HG03565 (cell line): ENCODE measurements at regions not wholly inside any gene's neighbourhood (a gene's known extent, or its start where the extent isn't known, plus 50 kb on each side); places are given as distances from the start of the nearest gene placed in this dataset.

ENCODE experiments used
- ATAC-seq: cut with Tn5 transposase; IDR thresholded peaks from one replicate; pipeline ENCODE4 v1.9.1; 2021; ENCODE audit warnings: mild to moderate bottlenecking, moderate library complexity; ENCODE audit not compliant: unreplicated experiment

GRCh38 chr2:220081171-220081570, 453.7 kb downstream of the SLC4A3 start:
- no peak for ATAC-seq

GRCh38 chr2:220090050-220090449, 462.6 kb downstream of the SLC4A3 start:
- no peak for ATAC-seq

- no peak for ATAC-seq
Observed at GRCh38 chr2:220096406-220096805, 469.0 kb downstream of the SLC4A3 start.

DNA sequence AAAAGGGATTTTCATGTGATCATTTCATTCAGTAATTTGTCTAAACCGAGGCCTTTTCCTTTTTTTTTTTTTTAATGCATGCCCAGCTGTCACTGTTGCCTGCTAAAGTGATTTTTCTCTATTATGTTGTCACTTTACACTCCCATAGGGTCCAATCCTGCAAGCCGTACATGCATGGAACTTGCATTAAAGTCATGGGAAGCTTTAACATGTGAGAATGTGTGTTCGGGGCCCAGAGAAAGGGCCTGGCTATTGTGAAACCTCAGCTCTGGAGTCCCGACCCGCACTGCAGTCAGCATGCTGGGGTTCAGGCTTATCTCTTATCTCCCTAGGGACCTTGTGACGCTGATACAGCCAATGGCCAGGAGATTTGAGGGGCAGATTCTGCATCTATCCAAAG, 474.6 kb downstream of the SLC4A3 start:
- no peak for ATAC-seq

DNA sequence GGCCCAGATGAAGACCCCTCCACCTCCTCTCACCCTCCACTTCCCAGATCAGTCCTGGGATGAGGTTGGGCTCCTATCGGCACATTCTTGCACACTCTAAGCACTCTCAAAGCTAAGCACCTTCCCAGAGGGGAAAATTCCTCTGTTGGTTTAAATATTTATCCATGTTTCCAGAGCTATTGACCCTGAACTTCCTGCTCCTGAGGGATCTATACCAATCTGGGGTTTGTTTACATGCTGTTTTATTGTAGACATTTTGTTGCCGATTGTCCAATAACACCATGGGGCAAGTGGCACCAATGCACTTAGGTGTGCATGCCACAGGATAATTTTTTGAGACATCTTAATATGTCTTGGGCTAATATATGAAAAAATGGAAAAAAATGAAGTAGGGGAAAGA, 476.2 kb downstream of the SLC4A3 start:
- ATAC-seq = no peak

- ATAC-seq = no peak
Observed at GRCh38 chr2:220104871-220105351, 477.5 kb downstream of the SLC4A3 start.

DNA sequence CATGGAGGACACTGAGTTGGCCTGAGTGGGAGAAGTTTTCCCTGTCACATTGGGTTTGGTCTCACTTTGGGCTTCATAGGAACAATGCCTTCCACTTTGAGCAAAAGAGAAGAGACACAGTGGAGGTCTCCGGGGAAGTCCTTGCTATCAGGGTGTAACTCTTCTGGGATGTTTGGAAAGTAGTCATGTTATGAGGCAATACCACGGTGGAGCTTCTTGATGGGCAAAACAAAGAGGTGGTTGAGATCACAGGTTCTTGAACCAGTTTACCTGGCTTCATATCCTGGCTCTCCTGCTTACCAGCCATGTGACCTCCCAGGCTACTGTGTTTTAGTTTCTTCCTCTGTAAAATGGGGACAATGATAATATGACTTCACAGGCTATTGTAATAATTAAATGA, 478.6 kb downstream of the SLC4A3 start:
- ATAC-seq = no peak

- ATAC-seq = no peak
Observed at GRCh38 chr2:220107380-220107791, 480.0 kb downstream of the SLC4A3 start.

DNA sequence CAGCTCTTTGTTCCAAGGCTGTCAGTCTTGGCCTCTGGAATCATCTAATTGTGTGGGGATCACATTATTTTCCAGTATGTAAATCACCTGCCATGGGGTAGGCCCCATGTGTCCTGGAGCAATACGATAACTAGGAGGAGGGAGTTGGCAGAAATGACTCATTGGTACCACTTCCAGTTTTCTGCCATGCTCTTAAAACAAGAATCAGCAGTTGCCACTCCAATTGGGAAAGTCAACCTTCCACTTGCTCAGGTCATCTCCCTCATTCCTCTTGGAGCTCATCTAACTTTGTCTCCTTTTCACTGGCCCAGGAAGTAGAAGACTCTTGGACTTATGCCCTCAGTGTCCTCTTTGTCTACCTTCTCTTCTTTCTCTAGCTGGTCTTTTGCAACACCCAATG, 487.0 kb downstream of the SLC4A3 start:
- no peak for ATAC-seq

DNA sequence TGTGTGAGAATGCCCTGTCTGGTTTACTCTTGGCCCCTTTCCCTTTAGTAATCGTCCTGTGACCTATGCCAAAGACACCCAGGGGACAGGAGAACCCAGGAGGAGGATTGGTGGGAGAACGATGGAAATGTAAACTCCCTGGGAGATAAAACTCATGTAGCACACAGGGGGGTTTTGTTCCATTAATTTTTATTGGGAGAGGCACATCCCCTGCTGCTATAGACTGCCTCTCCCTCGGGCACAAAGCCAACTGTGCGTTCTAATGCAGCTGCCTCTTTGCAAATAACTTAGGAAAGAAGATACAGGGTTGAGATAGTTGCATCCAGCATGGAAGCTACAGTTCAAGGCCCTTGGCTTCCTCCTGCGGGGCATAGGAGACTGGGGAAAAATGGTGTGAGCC, 489.6 kb downstream of the SLC4A3 start:
- ATAC-seq = no peak

- ATAC-seq = no peak
Observed at GRCh38 chr2:220120041-220120440, 492.6 kb downstream of the SLC4A3 start.

DNA sequence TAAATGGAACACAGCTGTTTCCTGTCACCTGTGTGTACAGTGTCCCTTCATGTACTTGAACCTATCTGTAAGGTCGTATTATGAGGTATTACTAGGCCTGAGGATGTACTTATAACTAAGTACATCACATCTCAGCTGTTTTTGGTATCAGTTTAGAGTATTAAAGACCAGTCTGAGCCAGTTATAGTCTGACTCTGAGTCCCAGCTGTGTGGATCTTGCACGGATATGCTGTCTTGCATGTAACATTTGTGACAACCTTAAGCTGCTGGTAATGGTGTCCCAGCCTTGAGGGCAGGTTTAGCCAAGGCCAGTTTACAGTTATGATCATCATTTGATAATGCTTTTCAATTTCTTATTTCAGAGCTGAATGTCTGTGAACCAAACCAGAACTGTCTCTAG, 496.3 kb downstream of the SLC4A3 start:
- ATAC-seq = no peak

DNA sequence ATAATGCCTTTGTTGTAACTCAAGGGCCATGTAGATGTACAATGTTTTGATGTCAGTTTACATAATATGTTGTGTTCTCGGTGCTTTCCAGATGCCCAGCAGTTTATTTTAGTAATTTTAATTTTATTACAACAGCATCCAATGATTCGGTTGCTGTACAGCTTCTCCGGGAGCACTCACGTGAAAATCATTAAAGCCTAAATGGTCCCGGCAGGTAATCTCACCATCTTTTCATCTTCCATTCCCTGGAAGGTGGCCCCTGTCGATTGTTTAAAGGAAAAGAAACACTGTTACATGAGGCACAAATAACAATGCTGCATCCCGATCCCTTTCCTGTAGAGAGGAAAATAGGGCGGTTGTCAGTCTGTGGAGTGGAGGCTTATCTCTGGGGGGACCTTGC, 498.1 kb downstream of the SLC4A3 start:
- ATAC-seq = no peak

- ATAC-seq = no peak
Observed at GRCh38 chr2:220127311-220127710, 499.9 kb downstream of the SLC4A3 start.

DNA sequence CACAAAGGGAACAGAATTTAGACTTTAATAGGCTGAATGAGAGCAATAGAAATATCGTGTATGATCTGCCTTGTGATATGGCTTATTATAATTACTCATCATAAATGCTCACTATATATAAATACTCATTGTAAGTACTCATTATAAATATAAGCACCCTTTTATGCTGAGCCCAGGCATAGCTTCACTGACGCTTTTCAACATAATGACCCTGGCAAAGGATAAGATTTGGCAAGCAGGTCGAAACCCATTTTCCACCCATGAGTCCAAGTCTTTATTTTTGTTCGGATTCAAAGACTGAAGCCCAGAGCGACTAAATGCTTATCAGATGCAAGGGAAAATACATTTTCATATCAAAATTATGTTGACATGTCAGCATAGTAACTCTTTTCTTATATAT, 500.4 kb downstream of the SLC4A3 start:
- no peak for ATAC-seq

- ATAC-seq = no peak
Observed at GRCh38 chr2:220129391-220129790, 502.0 kb downstream of the SLC4A3 start.

- no peak for ATAC-seq
Observed at GRCh38 chr2:220134756-220135534, 507.5 kb downstream of the SLC4A3 start.

DNA sequence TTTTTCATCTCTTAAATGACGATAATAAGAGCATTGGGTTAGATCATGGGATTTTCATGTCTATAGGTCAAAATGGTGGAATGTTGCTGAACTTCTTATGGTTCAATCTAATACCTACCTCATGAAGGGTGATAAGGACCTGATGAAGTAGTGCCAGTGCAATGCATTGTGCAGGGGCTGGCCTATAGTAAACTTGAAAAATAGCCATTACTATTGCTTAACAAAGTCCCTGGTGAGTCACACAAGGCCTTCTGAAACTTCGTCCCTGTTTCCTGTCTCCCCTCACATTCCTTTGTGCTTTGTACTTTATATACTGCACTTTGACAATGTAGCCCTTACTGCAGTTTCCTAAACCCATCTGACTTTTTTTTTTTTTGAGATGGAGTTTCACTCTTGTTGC, 515.9 kb downstream of the SLC4A3 start:
- ATAC-seq = no peak

- no peak for ATAC-seq
Observed at GRCh38 chr2:220144411-220144810, 517.0 kb downstream of the SLC4A3 start.

DNA sequence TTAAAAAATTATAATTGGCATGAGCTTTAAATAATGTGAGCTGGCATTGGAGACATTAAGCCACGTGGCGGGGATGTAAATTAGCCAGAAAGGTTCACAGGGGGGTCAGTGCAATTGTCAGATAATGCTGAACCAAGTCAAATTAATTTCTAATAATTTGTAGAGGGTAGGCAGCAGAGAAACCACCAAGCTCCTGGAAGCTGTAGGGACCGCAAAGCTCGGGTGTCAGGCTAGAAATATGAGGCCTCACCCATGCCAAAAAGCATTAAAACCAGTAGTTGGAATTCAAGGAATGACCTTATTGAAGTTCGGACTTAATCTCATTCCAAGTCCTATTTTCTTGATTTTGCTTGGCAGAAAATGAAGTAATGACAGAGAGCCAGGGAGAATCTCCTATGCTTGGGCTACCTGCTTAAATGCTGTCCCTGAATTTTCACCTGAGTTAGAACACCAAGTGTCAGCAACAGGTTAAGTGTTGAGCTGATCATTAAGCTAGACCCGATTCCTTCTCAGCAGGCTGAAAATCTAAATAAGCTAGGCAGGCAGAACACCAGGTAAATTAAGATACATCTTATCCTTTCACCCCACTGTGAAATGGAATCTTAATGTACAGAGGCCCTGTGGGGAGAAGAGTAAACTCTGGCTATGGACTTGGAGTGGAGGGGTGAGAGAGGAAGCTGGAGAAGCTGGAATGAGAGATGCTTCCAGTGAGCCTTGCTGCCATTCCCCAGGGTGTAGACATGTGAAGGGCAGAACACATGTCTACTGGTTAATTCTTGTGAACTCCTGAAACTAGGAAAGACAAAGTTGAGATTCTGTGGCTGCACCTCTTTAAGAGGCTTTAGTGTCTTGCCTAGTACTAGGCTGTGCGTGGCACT, 520.0 kb downstream of the SLC4A3 start:
- no peak for ATAC-seq

DNA sequence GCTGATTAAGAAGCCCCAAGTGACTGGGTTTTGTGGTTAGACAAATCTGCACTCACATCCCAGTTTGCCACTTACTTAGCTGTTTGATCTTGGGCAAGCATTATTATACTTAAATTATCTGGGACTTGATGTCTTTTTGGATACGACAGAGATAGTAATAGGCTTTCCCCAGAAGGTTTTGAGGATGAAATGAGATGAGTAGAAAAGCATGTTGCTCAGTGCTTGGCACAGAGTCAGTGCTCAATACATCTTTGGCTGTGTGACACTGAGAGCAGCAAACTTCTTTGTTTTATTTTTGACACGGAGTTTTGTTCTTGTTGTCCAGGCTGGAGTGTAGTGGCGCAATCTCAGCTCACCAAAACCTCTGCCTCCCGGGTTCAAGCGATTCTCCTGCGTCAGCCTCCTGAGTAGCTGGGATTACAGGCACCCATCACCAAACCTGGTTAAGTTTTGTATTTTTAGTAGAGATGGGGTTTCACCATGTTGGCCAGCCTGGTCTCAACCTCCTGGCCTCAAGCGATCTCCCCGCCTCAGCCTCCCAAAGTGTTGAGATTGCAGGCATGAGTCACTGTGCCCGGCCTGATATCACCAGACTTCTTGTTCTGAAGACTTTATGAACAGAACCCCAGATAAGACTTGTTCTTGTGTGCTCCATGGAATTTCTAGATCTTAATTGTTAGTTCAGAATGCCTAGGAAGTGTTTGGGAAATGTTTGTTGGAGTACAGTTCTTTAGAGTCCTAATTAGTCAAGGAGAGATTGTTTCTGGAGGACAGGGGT, 521.2 kb downstream of the SLC4A3 start:
- ATAC-seq = no peak
